NCI-H526 treated with DMSO at 0.1 percent for 48 hours (cell line): ENCODE measurements at regions not wholly inside any gene's neighbourhood (a gene's known extent, or its start where the extent isn't known, plus 50 kb on each side); places are given as distances from the start of the nearest gene placed in this dataset.
"Not testable (repeated sequence)": the region's sequence is repeated elsewhere in the genome, so short reads cannot be mapped to it uniquely, and the experiment has no call there.

Source experiments
- DNase-seq: peaks from one replicate; lab custom pipeline; 2025; lab: John Stamatoyannopoulos, UW

- DNase-seq = no peak
These were observed 890.2 kb upstream of the VRK2 start for GRCh38 chr2:57156231-57156924.

- no peak for DNase-seq
These were observed 885.6 kb upstream of the VRK2 start for GRCh38 chr2:57160976-57161375.

- DNase-seq = no peak
These were observed 869.4 kb upstream of the VRK2 start for GRCh38 chr2:57177176-57177575.

- DNase-seq = no peak
These were observed 866.5 kb upstream of the VRK2 start for GRCh38 chr2:57180042-57180567.

- no peak for DNase-seq
These were observed 865.9 kb upstream of the VRK2 start for GRCh38 chr2:57180678-57181077.

- DNase-seq = no peak
These were observed 865.1 kb upstream of the VRK2 start for GRCh38 chr2:57181315-57182038.

GRCh38 chr2:57182916-57183315, 863.7 kb upstream of the VRK2 start:
- DNase-seq = no peak

GRCh38 chr2:57185568-57185967, 861.0 kb upstream of the VRK2 start:
- no peak for DNase-seq

- DNase-seq = no peak
These were observed 856.6 kb upstream of the VRK2 start for GRCh38 chr2:57190007-57190406.

- DNase-seq = no peak
These were observed 846.9 kb upstream of the VRK2 start for GRCh38 chr2:57199663-57200062.

GRCh38 chr2:57204364-57204763, 842.2 kb upstream of the VRK2 start:
- no peak for DNase-seq

GRCh38 chr2:57205241-57205640, 841.4 kb upstream of the VRK2 start:
- DNase-seq = no peak

- DNase-seq = no peak
These were observed 839.4 kb upstream of the VRK2 start for GRCh38 chr2:57207191-57207590.

GRCh38 chr2:57209799-57210198, 836.8 kb upstream of the VRK2 start:
- DNase-seq = no peak

- DNase-seq = no peak
These were observed 835.8 kb upstream of the VRK2 start for GRCh38 chr2:57210855-57211254.

- DNase-seq = no peak
These were observed 829.6 kb upstream of the VRK2 start for GRCh38 chr2:57217013-57217412.

- no peak for DNase-seq
These were observed 828.4 kb upstream of the VRK2 start for GRCh38 chr2:57218206-57218605.

- DNase-seq = not testable (repeated sequence)
These were observed 816.9 kb upstream of the VRK2 start for GRCh38 chr2:57229706-57230105.

- DNase-seq = not testable (repeated sequence)
These were observed 814.3 kb upstream of the VRK2 start for GRCh38 chr2:57232341-57232740.

GRCh38 chr2:57251495-57251894, 795.1 kb upstream of the VRK2 start:
- not testable (repeated sequence) for DNase-seq

- not testable (repeated sequence) for DNase-seq
These were observed 770.2 kb upstream of the VRK2 start for GRCh38 chr2:57276408-57276807.

- no peak for DNase-seq
These were observed 768.2 kb upstream of the VRK2 start for GRCh38 chr2:57278451-57278850.

- DNase-seq = no peak
These were observed 755.4 kb upstream of the VRK2 start for GRCh38 chr2:57291209-57291608.
